DMS 273 (cell line): ENCODE measurements at regions not wholly inside any gene's neighbourhood (a gene's known extent, or its start where the extent isn't known, plus 50 kb on each side); places are given as distances from the start of the nearest gene placed in this dataset.

ENCODE experiments used
- DNase-seq: peaks from one replicate; lab custom pipeline; 2025; ENCODE audit not compliant: unreplicated experiment; lab: John Stamatoyannopoulos, UW

- no peak for DNase-seq
Measured at GRCh38 chr18:22260208-22260820, 90.9 kb downstream of the GATA6 start.

- DNase-seq, result no peak
Measured at GRCh38 chr18:22257022-22257543, 87.7 kb downstream of the GATA6 start.

GRCh38 chr18:22254088-22254487, 84.7 kb downstream of the GATA6 start:
- no peak for DNase-seq

- no peak for DNase-seq
Measured at GRCh38 chr18:22253676-22254075, 84.3 kb downstream of the GATA6 start.

- DNase-seq, result no peak
Measured at GRCh38 chr18:22253156-22253555, 83.8 kb downstream of the GATA6 start.
